Left hindlimb (tissue), 1 donor: ENCODE measurements at regions not wholly inside any gene's neighbourhood (a gene's known extent, or its start where the extent isn't known, plus 50 kb on each side); places are given as distances from the start of the nearest gene placed in this dataset.

Source experiments
- DNase-seq: peaks from one replicate; pipeline ENCODE4 v3.0.0-alpha.2; 2018

DNA sequence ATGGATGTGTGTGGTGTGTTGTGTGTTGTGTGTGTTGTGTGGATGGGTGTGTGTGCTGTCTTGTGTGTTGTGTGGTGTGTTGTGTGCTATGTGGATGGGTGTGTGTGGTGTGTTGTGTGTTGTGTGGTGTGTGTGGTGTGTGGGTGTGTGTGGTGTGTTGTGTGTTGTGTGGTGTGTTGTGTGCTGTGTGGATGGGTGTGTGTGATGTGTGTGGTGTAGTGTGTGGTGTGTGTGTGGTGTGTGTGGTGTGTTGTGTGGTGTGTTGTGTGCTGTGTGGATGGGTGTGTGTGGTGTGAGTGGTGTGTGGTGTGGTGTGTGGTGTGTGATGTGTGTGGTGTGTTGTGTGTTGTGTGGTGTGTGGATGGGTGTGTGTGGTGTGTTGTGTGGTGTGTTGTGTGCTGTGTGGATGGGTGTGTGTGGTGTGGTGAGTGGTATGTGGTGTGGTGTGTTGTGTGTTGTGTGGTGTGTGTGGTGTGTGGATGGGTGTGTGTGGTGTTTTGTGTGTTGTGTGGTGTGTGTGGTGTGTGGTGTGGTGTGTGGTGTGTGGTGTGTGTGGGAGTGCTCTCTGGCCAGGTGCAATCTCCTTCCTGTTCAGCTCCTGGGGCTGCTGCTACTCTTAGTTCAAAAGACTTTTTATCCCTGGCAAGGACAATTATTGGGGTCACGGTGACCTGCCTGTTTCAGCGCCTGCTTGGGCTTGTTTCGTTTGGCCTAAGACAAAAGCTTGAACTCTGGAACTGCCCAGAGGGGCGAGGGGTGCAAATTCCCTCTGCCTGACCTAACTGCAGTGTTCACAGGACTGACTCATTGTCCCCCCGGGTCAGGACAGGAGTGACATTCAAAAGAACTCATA, 101.1 kb downstream of the UBIAD1 start:
- DNase-seq = no peak

DNA sequence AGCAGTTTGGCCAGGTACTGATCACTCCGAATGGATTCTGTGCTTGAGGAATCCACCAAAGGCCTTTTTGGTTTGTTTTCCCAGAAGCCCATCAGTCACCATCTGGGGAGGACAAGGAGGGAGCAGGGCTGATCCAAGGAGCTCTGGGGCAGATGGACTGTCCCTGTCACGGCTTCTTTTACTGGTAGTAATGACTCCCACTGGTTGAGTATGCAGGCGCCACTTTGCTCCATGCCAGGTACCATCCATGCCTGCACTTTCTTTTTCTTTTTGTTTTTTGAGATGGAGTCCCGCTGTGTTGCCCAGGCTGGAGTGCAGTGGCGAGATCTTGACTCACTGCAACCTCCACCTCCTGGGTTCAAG, 101.7 kb downstream of the UBIAD1 start:
- DNase-seq = no peak

DNA sequence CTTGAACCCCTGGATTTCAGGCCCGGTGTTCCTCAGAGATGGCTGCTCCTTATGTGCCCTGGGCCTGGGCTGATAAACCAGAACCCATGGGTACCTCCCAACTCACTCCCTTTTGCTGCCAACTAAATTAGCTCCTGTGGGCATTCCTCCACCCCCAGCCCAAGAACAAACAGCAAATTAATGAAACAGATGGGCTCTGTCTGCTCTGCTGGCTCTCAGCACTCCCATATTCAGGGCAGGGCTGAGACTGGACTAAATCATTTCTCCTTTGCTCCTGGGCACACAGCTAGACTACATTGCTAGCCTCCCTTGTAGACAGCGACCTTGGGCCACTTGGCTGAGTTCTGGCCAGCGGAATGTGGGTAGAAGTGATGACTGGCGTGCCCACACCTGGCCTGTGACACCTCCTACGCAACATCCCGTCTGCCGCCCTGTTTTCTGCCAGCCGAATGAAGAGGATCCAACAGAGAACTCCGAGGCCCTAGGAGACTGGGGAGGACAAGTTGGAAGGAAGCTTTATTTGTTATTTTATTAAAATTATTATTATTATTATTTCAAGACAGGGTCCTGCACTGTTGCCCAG, 101.9 kb upstream of the DISP3 start:
- no peak for DNase-seq

DNA sequence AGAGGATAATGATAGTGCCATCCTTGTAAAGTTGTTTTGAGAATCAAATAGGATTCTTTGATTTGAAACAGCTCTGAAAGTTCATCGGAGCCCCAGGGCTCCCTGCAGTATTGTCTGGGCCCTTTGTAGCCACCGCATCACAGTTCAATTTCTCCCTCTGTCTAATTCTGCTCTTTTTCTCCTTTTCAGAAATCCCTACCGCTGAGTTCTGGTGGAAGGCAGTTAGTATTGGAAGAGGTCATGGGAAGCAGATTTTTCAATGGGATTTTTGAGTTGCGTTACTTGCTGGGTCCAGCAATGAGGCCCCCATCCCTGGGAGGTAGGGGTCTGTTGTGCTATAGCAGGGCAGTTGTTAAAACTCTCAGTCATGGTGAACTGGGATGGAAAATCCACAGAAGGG, 101.0 kb upstream of the DISP3 start:
- no peak for DNase-seq

DNA sequence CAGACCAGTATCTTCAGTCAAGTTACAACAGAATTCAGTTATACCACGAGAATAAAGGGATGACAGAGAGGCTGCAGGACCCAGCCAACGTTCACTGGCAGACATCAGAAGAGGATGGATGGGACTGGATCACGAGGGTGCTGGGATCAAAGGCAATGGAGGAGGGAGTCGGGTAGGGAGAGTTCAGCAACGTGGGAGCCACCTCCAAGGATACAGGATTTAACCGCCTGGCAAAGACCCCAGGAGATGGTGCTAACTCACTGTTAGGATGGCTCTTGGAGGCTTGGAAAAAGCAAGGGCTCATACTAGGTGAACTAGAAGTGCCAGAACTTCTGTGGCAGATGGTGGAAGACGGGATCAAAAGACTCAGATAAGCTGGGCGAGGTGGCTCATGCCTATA, 99.1 kb upstream of the DISP3 start:
- no peak for DNase-seq

DNA sequence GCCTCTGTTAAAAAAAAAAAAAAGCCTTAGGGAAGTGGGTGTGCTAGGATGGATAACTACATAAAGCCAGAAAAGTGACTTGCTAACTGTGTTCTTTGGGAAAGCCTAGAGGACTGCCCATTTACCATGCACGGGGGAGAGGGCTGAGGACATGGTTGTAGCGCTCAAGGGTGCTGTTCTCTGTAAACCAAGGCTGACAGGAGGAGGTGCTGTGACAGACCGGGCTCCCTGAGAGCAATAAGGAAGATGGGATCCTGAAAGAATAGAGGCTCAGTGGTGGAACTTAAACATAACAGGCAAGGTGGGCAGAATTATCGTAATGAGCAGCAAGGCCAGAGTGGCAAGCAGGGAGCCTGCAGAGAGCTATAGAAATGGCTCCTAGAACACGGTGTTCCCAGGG, 98.5 kb upstream of the DISP3 start:
- DNase-seq = no peak

DNA sequence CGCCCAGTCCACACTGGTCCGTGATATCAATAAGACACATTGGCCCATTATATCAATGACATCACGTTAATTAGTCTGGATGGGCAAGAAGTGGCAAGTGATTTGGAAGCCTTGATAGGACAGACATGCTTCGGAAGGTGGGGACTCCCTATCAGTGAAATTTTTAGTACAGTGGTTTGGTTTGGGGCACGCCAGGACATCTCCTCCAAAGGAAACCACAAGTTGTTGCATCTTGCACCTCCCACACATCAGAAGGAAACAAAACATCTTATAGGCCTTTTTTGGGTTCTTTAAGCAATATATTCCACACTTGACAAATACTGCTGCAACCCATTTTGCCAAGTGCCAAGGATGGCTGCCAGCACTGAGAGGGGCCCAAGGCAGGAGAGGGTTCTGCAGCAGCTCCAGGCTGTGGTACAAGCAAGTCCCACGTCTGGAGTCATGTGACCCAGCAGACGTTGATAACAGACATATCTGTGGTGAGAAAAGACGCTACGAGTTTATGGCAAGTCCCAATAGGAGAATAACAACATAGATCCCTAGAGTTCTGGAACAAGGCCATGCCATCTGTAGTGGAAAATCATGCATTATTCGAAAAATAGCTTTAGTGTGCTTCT, 95.3 kb upstream of the DISP3 start:
- DNase-seq = no peak

DNA sequence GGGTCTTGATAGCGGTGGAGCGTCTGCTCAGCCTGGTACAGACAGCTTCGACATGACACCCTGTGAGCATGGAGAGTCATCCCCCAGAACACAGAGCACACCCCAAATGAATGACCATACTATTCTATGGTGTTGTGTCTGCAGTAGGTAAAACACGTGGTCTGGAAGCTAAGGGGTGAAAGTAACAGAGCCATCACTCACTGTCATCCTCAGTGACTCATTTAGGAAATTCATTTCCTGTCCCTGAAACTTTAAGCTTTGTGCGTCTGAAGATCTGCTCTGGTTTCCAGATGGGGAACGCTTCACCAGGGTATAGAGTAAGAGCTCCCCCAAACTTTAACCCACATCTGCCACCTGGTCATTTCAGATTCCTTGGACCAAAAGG, 94.8 kb upstream of the DISP3 start:
- DNase-seq = no peak

DNA sequence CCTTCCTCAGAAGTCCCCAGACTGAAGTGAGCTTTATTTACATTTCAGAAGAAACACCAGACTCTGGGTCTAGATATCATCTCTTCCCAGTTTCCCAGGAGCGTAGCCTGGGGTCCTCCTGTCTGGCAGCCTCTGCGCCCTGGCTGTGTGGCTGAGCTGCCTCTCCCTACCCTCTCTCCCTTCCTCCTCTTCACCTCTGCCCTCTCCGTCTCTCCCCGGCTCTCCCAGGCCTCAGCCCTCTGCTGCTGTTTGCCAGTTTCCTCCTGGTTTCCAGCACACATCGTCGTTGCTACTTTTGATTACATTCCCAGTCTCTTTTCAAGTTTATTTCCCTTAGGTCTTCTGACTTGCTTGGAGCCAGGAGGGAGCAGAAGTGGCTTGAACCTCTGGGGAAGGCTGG, 91.1 kb upstream of the DISP3 start:
- no peak for DNase-seq

DNA sequence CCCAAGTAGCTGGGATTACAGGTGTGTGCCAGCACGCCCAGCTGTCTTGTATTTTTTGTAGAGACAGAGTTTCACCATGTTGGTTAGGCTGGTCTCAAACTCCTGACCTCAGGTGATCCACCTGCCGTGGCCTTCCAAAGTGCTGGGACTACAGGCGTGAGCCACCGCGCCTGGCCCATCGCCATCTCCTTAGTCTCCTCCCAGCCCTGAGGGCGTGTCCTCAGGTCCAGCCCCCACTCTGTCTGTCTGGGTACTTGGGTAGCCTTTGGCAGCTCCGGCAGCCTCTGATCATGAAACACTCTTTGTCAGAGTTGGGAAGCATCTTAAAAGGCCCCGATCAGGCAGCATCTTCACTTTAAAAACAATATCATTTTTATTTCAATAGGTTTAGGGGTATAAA, 90.3 kb upstream of the DISP3 start:
- DNase-seq = no peak

DNA sequence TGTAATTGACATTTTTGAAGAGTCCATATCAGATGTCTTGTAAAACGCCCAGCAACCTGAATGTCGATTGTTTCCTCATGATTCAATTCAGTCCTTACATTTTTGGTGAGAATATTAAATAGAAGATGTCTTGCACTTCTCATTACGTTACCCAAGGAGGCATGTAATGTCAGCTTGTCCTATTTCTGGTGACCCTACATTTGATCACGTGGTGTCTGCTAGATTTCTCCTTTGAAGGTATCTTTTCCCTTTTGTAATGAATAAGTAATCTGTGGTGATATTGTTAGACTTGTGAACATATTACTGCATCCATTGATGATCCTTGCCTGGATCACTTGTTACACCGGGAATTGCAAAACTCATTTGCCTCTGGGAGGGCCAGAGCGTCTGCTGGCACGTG, 87.6 kb upstream of the DISP3 start:
- no peak for DNase-seq

DNA sequence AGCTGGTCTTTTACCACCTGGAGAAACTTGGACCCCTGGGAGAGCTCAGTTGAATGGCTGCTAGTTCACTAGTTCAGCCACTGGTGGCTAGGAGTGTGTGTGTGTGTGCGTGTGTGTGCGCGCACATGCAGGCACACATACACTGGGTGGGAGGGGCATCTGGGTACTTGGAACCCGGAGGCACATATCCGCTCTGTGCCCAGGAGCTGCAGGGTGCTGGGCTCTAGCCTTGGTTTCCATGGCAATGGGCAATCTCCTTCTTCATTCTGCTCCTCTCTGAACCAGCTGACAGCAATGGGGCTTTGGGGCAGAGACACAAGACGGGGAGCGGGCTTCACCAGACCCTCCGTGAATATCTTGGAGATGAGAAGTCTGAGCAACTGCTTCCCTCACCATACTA, 87.1 kb upstream of the DISP3 start:
- no peak for DNase-seq

DNA sequence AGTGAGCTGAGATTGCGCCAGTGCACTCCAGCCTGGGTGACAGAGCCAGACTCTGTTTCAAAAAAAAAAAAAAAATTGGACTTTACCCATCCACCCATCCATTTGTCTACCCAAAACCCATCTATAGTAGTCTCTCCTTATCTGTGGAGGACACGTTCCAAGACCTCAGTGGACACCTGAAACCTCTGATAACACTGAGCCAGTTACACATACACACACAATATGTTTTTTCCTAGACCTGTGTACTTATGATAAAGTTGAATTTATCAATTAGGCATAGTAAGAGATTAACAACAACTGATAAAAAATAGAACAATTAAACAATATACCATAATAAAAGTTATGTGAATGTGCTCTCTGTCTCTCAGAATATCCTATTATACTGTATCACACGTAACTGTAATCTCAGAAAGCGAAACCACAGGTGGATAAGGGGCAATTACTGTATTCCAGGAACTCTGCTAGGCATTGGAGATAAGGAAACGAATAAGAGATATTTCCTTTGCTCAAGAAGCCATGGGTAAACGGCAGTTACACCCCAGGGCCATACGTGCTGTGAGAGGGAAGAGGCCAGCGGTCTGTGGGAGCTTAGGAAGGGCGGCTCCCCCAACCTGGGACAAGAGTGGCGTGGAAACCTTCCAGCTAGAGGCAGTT, 84.2 kb upstream of the DISP3 start:
- DNase-seq = no peak

DNA sequence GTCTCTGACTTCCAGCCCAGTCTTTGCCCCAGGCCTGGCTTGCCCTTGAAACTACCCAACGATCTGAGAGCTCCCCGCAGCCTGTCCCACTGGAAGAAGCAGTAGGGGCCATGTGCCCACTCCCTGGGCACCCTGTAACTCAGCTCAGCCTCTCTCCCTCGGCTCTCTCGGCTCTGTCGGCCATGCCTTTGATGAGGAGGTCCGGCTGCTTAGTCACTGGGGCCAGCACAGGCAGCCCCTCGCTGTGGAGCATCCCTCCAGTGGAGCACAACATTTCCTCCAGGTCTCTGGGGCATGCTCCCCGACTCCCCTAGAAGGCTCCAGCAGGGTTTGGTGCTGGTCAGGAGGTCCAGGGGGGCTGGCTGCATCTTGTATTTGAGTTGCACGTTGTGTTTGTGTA, 83.3 kb upstream of the DISP3 start:
- no peak for DNase-seq

DNA sequence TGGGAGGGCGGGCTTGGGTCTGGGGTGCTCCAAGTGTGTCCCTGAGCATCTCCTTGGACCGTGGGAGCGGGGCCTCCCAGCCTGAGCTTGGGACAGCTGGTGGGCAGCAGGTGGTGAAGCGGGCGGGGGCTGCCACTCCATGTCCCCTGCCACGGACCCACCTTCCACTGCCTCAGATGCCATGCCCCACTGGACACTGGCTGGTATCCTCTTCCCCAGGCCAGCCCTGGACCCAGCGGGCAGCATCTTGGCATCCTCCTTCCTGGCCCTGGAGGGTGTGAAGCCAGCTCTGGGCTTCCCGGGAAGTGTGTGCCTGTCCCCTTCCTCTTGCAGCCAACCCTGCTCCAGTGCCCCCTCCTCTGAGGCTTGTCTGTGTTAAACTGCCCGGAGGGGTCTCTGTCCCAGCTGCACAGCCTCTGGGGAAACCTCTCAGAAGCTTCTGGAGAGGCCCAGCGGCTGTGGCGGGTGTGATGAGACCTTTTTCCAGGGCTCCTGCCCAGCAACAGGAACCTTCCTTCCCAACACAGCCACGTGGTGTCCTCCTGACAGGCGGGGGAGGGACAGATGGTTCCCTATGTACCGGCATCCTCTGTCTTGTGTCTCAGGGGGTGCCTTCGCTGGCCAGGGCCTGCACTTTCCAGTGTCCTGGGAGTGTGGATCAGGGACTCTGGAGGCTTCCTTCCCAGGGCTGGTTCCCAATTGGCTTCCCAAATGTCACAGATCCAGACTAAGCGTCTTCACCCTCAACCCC, 81.6 kb upstream of the DISP3 start:
- DNase-seq = no peak

DNA sequence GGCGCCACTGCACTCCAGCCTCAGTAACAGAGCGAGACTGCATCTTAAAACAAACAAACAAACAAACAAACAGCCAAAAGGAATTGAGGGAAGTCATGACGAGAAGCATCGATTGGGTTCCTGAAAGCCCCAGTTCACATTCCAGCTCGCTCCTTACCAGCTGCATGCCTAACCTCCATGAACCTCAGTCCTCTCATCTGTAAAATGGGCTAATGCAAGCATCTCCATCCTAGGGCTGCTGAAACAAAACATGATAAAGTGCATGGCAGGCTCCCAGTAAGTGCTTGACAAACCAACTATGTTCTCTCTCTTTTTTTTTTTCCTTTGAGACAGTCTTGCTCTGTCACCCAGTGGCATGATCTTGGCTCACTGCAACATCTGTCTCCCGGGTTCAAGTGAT, 79.7 kb upstream of the DISP3 start:
- DNase-seq = no peak

DNA sequence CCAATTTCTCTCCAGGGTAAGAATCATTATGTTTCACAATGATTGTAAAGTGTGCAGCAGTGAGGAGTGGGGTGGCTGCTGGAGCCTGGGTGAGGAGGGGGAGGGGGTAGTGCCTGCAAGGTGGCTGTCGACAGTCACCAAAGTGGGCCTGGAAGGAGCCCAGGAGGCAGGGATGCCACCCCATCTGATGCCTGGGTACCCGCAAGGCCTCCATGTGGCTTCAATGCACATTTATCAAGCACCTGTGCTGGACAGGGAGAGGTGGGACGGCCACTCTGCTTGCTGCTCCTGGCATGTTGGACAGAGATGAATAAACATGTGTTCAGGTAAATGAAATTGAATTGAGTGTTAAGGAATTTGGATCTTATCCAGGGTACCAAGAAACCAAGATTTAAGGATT, 78.8 kb upstream of the DISP3 start:
- no peak for DNase-seq

DNA sequence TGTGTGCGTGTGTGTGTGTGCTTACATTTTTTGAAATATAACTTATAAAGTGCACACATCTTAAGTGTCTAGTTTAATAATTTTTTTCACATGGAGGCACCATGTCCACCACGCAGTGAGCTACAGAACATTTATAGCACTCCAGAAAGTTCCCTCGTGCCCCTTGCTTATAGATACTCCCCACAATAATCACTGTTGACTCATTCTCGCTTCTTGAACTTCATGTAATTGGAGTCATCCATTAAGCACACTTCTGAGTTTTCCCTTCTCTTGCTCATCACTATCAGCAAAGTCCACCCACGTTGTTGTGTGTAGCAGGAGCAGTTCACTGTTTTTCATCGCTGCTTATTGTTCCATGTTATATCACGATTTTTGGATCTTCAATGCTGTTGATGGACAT, 78.4 kb upstream of the DISP3 start:
- no peak for DNase-seq

DNA sequence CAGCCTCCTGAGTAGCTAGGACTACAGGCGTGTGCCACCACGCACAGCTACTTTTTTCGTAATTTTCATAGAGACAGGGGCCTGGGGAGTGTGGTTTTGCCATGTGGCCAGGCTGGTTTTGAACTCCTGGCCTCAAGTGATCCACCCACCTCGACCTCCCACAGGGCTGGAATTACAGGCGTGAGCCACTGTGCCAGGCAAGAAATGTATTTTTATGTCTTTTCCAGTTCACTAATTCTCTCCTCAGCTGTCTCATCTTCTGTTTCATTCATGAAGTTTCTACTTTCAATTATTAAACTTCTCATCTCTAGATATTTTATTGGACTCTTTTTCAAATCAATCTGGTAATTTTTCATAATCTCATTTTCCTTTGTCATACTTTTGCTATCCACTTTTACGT, 72.1 kb upstream of the DISP3 start:
- DNase-seq = no peak

DNA sequence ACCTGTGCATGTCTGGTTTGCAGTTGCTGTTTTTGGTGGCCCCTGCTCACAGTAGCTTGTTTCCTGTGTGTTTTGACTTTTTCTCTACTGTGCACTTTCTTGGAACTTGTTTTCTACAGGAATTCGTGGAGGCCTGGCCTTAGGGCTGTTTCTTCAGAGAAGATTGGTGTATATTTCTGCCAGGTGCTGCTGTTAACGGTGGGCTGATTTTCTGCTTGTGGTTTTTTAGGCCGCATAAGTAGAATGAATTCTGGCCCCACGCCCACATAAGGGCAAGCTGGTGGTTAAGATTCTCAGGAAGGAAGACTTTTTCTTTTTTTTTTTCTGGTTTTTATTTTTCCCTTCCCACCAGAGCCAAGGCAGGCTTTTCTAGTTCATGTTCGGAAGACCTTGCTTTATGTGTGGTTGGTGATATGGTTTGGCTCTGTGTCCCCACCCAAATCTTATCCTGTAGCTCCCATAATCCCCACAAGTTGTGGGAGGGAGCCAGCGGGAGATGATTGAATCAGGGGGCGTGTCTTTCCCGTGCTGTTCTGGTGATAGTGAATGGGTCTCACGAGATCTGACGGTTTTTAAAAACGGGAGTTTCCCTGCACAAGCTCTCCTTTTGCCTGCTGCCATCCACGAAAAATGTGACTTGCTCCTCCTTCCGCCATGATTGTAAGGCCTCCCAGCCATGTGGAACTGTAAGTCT, 71.5 kb upstream of the DISP3 start:
- DNase-seq = no peak

DNA sequence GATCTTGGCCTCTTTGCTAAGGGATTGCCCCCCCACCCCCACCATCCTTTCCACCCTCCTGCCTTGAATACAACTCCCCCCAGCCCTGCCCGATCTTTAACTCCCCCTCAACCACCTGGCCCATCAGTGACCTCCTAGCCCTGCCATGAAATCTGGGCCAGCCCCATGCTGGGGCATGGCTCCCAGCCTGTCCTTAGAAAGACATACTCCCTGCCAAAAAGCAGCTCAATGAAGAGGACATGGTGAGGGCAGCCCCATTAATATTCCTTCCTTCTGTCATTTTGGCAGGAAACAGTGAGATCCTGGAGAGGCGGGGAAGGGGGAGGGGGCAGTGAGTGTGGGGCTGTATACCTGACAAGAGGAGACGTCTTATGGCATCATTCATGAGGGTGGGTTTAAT, 66.8 kb upstream of the DISP3 start:
- DNase-seq = no peak

DNA sequence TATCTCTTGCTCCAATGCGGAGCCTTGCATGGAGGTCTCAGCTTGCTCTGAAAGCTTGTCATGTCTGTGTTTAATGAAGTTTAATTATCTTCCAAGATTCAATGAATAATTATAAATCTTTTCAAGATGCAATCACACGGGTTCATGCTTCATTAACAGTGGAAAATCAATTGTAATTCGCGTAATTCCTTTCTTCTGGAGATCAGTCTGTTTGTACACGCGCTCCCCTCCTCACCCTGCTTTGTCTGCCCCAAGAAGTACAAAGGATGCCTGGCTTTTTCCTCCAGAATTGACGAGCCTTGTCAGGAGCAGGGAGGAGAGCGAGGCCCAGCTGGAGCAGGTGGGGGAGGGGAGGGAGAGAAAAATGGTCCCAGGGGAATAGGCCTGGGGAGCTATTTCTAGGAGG, 65.0 kb upstream of the DISP3 start:
- no peak for DNase-seq
